ENCODE measurements at regions not wholly inside any gene's neighbourhood (a gene's known extent, or its start where the extent isn't known, plus 50 kb on each side); places are given as distances from the start of the nearest gene placed in this dataset.

DNA sequence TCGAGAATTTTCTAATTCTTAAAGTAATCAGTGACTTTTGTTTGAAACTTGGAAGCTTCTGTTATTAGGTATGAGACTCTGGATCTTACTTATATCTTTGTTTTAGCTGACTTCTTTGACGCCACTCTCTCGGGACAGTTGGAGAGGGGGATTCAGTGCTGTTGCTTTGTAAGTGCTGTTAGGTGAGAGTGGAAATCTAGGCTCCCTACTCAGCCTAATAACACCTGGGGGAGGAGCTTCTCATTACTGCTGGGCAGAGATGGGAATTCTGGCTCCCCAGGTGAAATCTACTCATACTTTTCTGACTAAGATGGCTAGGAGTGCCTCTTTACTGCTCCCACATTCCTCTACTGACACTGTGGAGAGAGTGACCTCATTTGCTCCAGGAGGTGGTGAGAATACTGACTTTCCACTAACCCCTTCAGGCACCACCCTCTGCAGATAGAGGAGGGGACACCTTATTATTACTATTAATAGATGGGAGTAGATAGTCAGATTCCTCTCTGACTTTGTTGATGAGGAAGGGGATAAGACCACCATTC is 324.9 kb upstream of the SPRY2 start:
- no peaks in the 10 kb centered on the region for H3K27me3 ChIP-seq (ENCODE audit: control insufficient read depth, insufficient read depth, low read length)
- POLR2A ChIA-PET (ENCODE audit: unreplicated experiment), result no interaction called here
- CTCF ChIA-PET, result no interaction called here
- no peaks in the 10 kb centered on the region for H3K79me1 ChIP-seq (ENCODE audit: low read depth in 1 of 2, low read length in 2 of 2)
- no CpG with 5 or more reads among the region's 3 CpGs for WGBS, 2 experiments (ENCODE audit: extremely low coverage in 2 of 2, insufficient read length in 1 of 2)
- H3K56ac ChIP-seq (ENCODE audit: extremely low read depth, insufficient read depth, low read length), result no peak overlapping the region
- no peak overlapping the region for H2AK9ac ChIP-seq (replicated peaks; ENCODE audit: low read depth, low read length, poor library complexity)
- H3K23ac ChIP-seq (ENCODE audit: low read depth, low read length), result no peak overlapping the region
- in situ Hi-C loops (cut with MboI; ENCODE audit: low sequenced_read_pairs) (no loop called here), dilution Hi-C loops (cut with HindIII; ENCODE audit: low sequenced_read_pairs, unreplicated experiment) (no loop called here), intact Hi-C loops (cut with micrococcal nuclease) (no loop called here)
- H3K4me2 ChIP-seq (ENCODE audit: low read depth, low read length), result no peak overlapping the region
- no peak overlapping the region for H2AFZ ChIP-seq (replicated peaks; ENCODE audit: low read length, poor library complexity)
- BruUV-seq (replicated peaks), result no TSS peak
- H4K20me1 ChIP-seq (ENCODE audit: insufficient read depth, low read length), result no peaks in the 10 kb centered on the region
- H3K36me3 ChIP-seq (ENCODE audit: control insufficient read depth, insufficient read depth, low read length), result no peaks in the 10 kb centered on the region
- no peak overlapping the region for H2AK5ac ChIP-seq (ENCODE audit: low read depth, low read length)
- 0 out of 2 replicates have a peak, but pooled peaks cover 2% of the 10 kb centered on the region for H3K9me3 ChIP-seq (ENCODE audit: control insufficient read depth, insufficient read depth, low read length)
- H2BK120ac ChIP-seq (ENCODE audit: low read depth, low read length), result no peak overlapping the region
- H3K4ac ChIP-seq (ENCODE audit: low read depth, low read length), result no peak overlapping the region
- no peak overlapping the region for H2BK5ac ChIP-seq (ENCODE audit: low read depth, low read length, poor library complexity, severe bottlenecking)
- no peak overlapping the region for H4K5ac ChIP-seq (ENCODE audit: low read depth, low read length)
- no peak overlapping the region for H3K14ac ChIP-seq (replicated peaks; ENCODE audit: low read depth, low read length)
- H3K18ac ChIP-seq (ENCODE audit: low read depth, low read length), result no peak overlapping the region
- H2BK20ac ChIP-seq (ENCODE audit: low read depth, low read length), result no peak overlapping the region
- H3K4me1 ChIP-seq (ENCODE audit: control insufficient read depth, insufficient read depth, low read length), result no peaks in the 10 kb centered on the region
- H3K9me1 ChIP-seq (ENCODE audit: insufficient read depth, low read length), result no peaks in the 10 kb centered on the region
- no peak overlapping the region for H3K4me3 ChIP-seq (ENCODE audit: insufficient read depth, low read depth, low read length)
- H3K27ac ChIP-seq (ENCODE audit: insufficient read depth, low read length), result no peak overlapping the region
- DNase-seq (no peak), ATAC-seq (ENCODE audit: low read depth) (no peak)
- no peak for TF ChIP-seq SMC3 (IDR thresholded peaks at IDR 0.05; ENCODE audit: low read depth, low read length)
- no peak for TF ChIP-seq CEBPB (IDR thresholded peaks at IDR 0.05; ENCODE audit: low read depth, low read length)
- TF ChIP-seq MAZ (IDR thresholded peaks at IDR 0.05; ENCODE audit: borderline replicate concordance, low read depth, low read length), result no peak
- TF ChIP-seq POLR2A (IDR thresholded peaks at IDR 0.05; ENCODE audit: low read depth, low read length), result no peak
- TF ChIP-seq FOS (IDR thresholded peaks at IDR 0.05; ENCODE audit: low read depth, low read length), result no peak
- TF ChIP-seq BHLHE40 (IDR thresholded peaks at IDR 0.05; ENCODE audit: low read depth, low read length), result no peak
- TF ChIP-seq, protein P1, sequence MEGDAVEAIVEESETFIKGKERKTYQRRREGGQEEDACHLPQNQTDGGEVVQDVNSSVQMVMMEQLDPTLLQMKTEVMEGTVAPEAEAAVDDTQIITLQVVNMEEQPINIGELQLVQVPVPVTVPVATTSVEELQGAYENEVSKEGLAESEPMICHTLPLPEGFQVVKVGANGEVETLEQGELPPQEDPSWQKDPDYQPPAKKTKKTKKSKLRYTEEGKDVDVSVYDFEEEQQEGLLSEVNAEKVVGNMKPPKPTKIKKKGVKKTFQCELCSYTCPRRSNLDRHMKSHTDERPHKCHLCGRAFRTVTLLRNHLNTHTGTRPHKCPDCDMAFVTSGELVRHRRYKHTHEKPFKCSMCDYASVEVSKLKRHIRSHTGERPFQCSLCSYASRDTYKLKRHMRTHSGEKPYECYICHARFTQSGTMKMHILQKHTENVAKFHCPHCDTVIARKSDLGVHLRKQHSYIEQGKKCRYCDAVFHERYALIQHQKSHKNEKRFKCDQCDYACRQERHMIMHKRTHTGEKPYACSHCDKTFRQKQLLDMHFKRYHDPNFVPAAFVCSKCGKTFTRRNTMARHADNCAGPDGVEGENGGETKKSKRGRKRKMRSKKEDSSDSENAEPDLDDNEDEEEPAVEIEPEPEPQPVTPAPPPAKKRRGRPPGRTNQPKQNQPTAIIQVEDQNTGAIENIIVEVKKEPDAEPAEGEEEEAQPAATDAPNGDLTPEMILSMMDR (conservative IDR thresholded peaks at IDR 0.05; ENCODE audit: low read depth, low read length), result no peak
- no peak for TF ChIP-seq RAD21 (IDR thresholded peaks at IDR 0.05; ENCODE audit: low read length)
- TF ChIP-seq RFX5 (IDR thresholded peaks at IDR 0.05; ENCODE audit: low read depth, low read length), result no peak
- TF ChIP-seq, protein P2, sequence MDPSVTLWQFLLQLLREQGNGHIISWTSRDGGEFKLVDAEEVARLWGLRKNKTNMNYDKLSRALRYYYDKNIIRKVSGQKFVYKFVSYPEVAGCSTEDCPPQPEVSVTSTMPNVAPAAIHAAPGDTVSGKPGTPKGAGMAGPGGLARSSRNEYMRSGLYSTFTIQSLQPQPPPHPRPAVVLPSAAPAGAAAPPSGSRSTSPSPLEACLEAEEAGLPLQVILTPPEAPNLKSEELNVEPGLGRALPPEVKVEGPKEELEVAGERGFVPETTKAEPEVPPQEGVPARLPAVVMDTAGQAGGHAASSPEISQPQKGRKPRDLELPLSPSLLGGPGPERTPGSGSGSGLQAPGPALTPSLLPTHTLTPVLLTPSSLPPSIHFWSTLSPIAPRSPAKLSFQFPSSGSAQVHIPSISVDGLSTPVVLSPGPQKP (IDR thresholded peaks at IDR 0.05; ENCODE audit: borderline replicate concordance, low read depth, low read length), result no peak
- no peak for TF ChIP-seq RCOR1 (IDR thresholded peaks at IDR 0.05; ENCODE audit: insufficient replicate concordance, low read length)
- TF ChIP-seq CHD1 (IDR thresholded peaks at IDR 0.05; ENCODE audit: low read depth, low read length), result no peak
- TF ChIP-seq, protein P3, sequence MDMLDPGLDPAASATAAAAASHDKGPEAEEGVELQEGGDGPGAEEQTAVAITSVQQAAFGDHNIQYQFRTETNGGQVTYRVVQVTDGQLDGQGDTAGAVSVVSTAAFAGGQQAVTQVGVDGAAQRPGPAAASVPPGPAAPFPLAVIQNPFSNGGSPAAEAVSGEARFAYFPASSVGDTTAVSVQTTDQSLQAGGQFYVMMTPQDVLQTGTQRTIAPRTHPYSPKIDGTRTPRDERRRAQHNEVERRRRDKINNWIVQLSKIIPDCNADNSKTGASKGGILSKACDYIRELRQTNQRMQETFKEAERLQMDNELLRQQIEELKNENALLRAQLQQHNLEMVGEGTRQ (IDR thresholded peaks at IDR 0.05; ENCODE audit: low read depth, low read length), result no peak
- TF ChIP-seq MAFK (IDR thresholded peaks at IDR 0.05; ENCODE audit: low read depth, low read length), result no peak
- TF ChIP-seq MXI1 (IDR thresholded peaks at IDR 0.05; ENCODE audit: borderline replicate concordance, low read depth, low read length), result no peak
- no peak for TF ChIP-seq NFE2L2 (IDR thresholded peaks at IDR 0.05; ENCODE audit: low read depth, low read length)
- H2BK15ac ChIP-seq (ENCODE audit: low read depth, low read length), result no peak overlapping the region
- no peak overlapping the region for H3K9ac ChIP-seq (ENCODE audit: low read depth, low read length)
- H4K91ac ChIP-seq (ENCODE audit: insufficient read depth, low read depth, low read length), result no peak overlapping the region
- H4K8ac ChIP-seq (ENCODE audit: low read depth in 2 of 2, low read length in 2 of 2), result no peak overlapping the region

Data from IMR-90 (cell line).